Spleen (tissue), 7 donors: ENCODE measurements at regions not wholly inside any gene's neighbourhood (a gene's known extent, or its start where the extent isn't known, plus 50 kb on each side); places are given as distances from the start of the nearest gene placed in this dataset.
"Not testable (repeated sequence)": the region's sequence is repeated elsewhere in the genome, so short reads cannot be mapped to it uniquely, and the experiment has no call there.

Experiments used
- CTCF ChIP-seq, 11 experiments: fragments of 200-600 bp in 7 of 11; fragments of 450-650 bp in 4 of 11; sonication (generic) in 4 of 11; IDR thresholded peaks in 8 of 11; conservative IDR thresholded peaks in 3 of 11; 1 replicate in 7 of 11; 2 replicates in 4 of 11; pipeline versions ENCODE4 v1.4.0 to v1.8.0; 2016 to 2021; ENCODE audit warnings: antibody characterized with exemption in 11 of 11, inconsistent platforms in 4 of 11, mild to moderate bottlenecking in 1 of 11
- POLR2A ChIP-seq, 3 donors: fragments of 450-650 bp; IDR thresholded peaks; one replicate each; pipeline ENCODE4 v1.5.1; 2017; ENCODE audit warnings: antibody characterized with exemption in 3 of 3, mild to moderate bottlenecking in 1 of 3
- POLR2AphosphoS5 ChIP-seq, 3 donors: sonication (generic); formaldehyde crosslinking; IDR thresholded peaks; one replicate each; pipeline ENCODE4 v1.5.1; 2017; ENCODE audit warnings: antibody characterized with exemption in 3 of 3
- donor health status: DM: no; HTN: no; CAD: no; lungs with moderate emphysema.
- donor health status: DM: no; HTN: no; CAD: no.
- donor health status: DM: no; HTN: no; CAD: no.

GRCh38 chrX:40799745-40800144 lies 64.4 kb upstream of the MED14 start:
- not testable (repeated sequence) for TF ChIP-seq POLR2A (IDR thresholded peaks at IDR 0.05); CTCF (IDR thresholded peaks at IDR 0.05 in 8 of 11, conservative IDR thresholded peaks at IDR 0.05 in 3 of 11); POLR2AphosphoS5 (IDR thresholded peaks at IDR 0.05)
